GM04504 (cell line): ENCODE measurements at regions not wholly inside any gene's neighbourhood (a gene's known extent, or its start where the extent isn't known, plus 50 kb on each side); places are given as distances from the start of the nearest gene placed in this dataset.

Experiments used
- DNase-seq: peaks from one replicate; pipeline ENCODE4 v3.0.0-alpha.2; 2012; ENCODE audit warnings: low read depth

GRCh38 chr2:43034242-43034619 is 192.2 kb downstream of the ZFP36L2 start:
- no peak for DNase-seq

GRCh38 chr2:43033466-43034241 is 192.8 kb downstream of the ZFP36L2 start:
- no peak for DNase-seq

- no peak for DNase-seq
Measured at GRCh38 chr2:43033016-43033270, 193.5 kb downstream of the ZFP36L2 start.

GRCh38 chr2:43032213-43033015 is 194.0 kb downstream of the ZFP36L2 start:
- DNase-seq = no peak

- no peak for DNase-seq
Measured at GRCh38 chr2:43031471-43032212, 194.8 kb downstream of the ZFP36L2 start.

GRCh38 chr2:43030551-43031307 is 195.7 kb downstream of the ZFP36L2 start:
- no peak for DNase-seq

- DNase-seq = no peak
Measured at GRCh38 chr2:43029186-43029585, 197.2 kb downstream of the ZFP36L2 start.

GRCh38 chr2:43028188-43028587 is 198.2 kb downstream of the ZFP36L2 start:
- DNase-seq = no peak

GRCh38 chr2:43027097-43027873 is 199.1 kb downstream of the ZFP36L2 start:
- DNase-seq = no peak

- no peak for DNase-seq
Measured at GRCh38 chr2:43026426-43027096, 199.8 kb downstream of the ZFP36L2 start.

- DNase-seq = no peak
Measured at GRCh38 chr2:43025709-43026295, 200.6 kb downstream of the ZFP36L2 start.

GRCh38 chr2:43024515-43025011 is 201.8 kb downstream of the ZFP36L2 start:
- DNase-seq = no peak

GRCh38 chr2:43023791-43024514 is 202.5 kb downstream of the ZFP36L2 start:
- DNase-seq = no peak

GRCh38 chr2:43022896-43023295 is 203.5 kb downstream of the ZFP36L2 start:
- no peak for DNase-seq

GRCh38 chr2:43021791-43022509 is 204.5 kb downstream of the ZFP36L2 start:
- DNase-seq = no peak

- no peak for DNase-seq
Measured at GRCh38 chr2:43020990-43021669, 205.3 kb downstream of the ZFP36L2 start.

- no peak for DNase-seq
Measured at GRCh38 chr2:43020296-43020695, 206.1 kb downstream of the ZFP36L2 start.

GRCh38 chr2:43019536-43020183 is 206.7 kb downstream of the ZFP36L2 start:
- DNase-seq = no peak
